Adrenal gland (tissue), 9 donors: ENCODE measurements at regions not wholly inside any gene's neighbourhood (a gene's known extent, or its start where the extent isn't known, plus 50 kb on each side); places are given as distances from the start of the nearest gene placed in this dataset.

Source experiments
- DNase-seq, 7 donors: peaks; one replicate each; pipeline ENCODE4 v3.0.0-alpha.2; 2019 to 2020
- H3K27ac ChIP-seq, 5 donors: fragments of 200-600 bp; sonication (generic) in 4 of 5; 1 replicate in 3 of 5; 2 replicates in 2 of 5; pipeline versions ENCODE4 v1.5.1 to v1.8.0; 2016 to 2020; ENCODE audit warnings: mild to moderate bottlenecking in 1 of 5
- H3K27me3 ChIP-seq: fragments of 200-600 bp; 2 replicates; pipeline ENCODE4 v1.8.0; 2021
- H3K36me3 ChIP-seq, 2 donors: fragments of 200-600 bp; replicated peaks in 1 of 2; 1 replicate in 1 of 2; 2 replicates in 1 of 2; pipeline versions ENCODE4 v1.5.1 to v1.8.0; 2018 to 2022
- H3K4me1 ChIP-seq, 2 donors: fragments of 200-600 bp; replicated peaks in 1 of 2; 1 replicate in 1 of 2; 2 replicates in 1 of 2; pipeline versions ENCODE4 v1.5.1 to v1.8.0; 2018 to 2021
- H3K4me3 ChIP-seq, 4 donors: fragments of 200-600 bp; sonication (generic) in 3 of 4; one replicate each; pipeline ENCODE4 v1.5.1; 2016 to 2018
- H3K9me3 ChIP-seq, 3 donors: fragments of 200-600 bp; sonication (generic) in 1 of 3; replicated peaks in 1 of 3; 1 replicate in 2 of 3; 2 replicates in 1 of 3; pipeline versions ENCODE4 v1.5.1 to v1.8.0; 2016 to 2021
- CTCF ChIP-seq, 6 experiments: fragments of 450-650 bp in 4 of 6; fragments of 200-600 bp in 2 of 6; sonication (generic) in 1 of 6; IDR thresholded peaks; 1 replicate in 5 of 6; 2 replicates in 1 of 6; pipeline versions ENCODE4 v1.5.1 to v1.8.0; 2016 to 2021; ENCODE audit warnings: antibody characterized with exemption in 6 of 6, mild to moderate bottlenecking in 2 of 6, moderate library complexity in 1 of 6
- POLR2A ChIP-seq, 2 donors: fragments of 450-650 bp; IDR thresholded peaks; one replicate each; pipeline ENCODE4 v1.6.1; 2017; ENCODE audit warnings: antibody characterized with exemption in 2 of 2, mild to moderate bottlenecking in 2 of 2, moderate library complexity in 1 of 2
- WGBS, 4 donors: extraction: QIAGEN DNeasy Blood & Tissue Kit in 2 of 4; methylation state at CpG; one replicate each; pipeline versions ENCODE4 v1.1.5 to v1.1.7; 2013 to 2017; 5-methylcytosine and 5-hydroxymethylcytosine counted together
- intact Hi-C, 2 donors: fragments of 100-400 bp; cut with DNase I; formaldehyde crosslinking; loops; one replicate each; pipeline versions ENCODE4 v1.14.1 to v1.15.0; 2022 to 2023
- donor health status: healthy with polysubstance abuse.
- donor health status: Bipolar disorder and iron deficiency.
- donor health status: DM: yes; HTN: yes; CAD: no.
- donor health status: DM: no; HTN: no; CAD: no.
- donor health status: DM: no; HTN: no; CAD: no.

GRCh38 chr2:129642526-129643043 is 336.9 kb upstream of the RAB6C start:
- TF ChIP-seq POLR2A (IDR thresholded peaks at IDR 0.05) (no peak), CTCF (IDR thresholded peaks at IDR 0.05) (no peak)
- DNase-seq: no peak
- intact Hi-C loops: no loop called here
- H3K9me3 ChIP-seq: no peaks in the 10 kb centered on the region
- H3K27me3 ChIP-seq: no peaks in the 10 kb centered on the region
- no peaks in the 10 kb centered on the region for H3K4me1 ChIP-seq
- no peaks in the 10 kb centered on the region for H3K36me3 ChIP-seq
- H3K27ac ChIP-seq: no peak overlapping the region
- H3K4me3 ChIP-seq: no peak overlapping the region
- WGBS, 4 donors: 65 to 73% (median 72%) methylated on average over 3 of the region's 3 CpGs

- DNase-seq: no peak
- Histone ChIP-seq H3K4me3 (no peak overlapping the region), H3K4me1 (no peaks in the 10 kb centered on the region), H3K27ac (no peak overlapping the region), H3K9me3 (no peaks in the 10 kb centered on the region), H3K27me3 (no peaks in the 10 kb centered on the region), H3K36me3 (no peaks in the 10 kb centered on the region)
- intact Hi-C loops: no loop called here
- WGBS, 4 donors: 69 to 94% (median 80%) methylated on average over 1 of the region's 1 CpG
- TF ChIP-seq POLR2A (IDR thresholded peaks at IDR 0.05): no peak
- no peak for TF ChIP-seq CTCF (IDR thresholded peaks at IDR 0.05)
Observed at GRCh38 chr2:129645335-129645734, 334.1 kb upstream of the RAB6C start.

- Histone ChIP-seq H3K27ac (no peak overlapping the region), H3K27me3 (no peaks in the 10 kb centered on the region), H3K36me3 (no peaks in the 10 kb centered on the region), H3K9me3 (no peaks in the 10 kb centered on the region), H3K4me1 (no peaks in the 10 kb centered on the region), H3K4me3 (no peak overlapping the region)
- TF ChIP-seq POLR2A (IDR thresholded peaks at IDR 0.05) (no peak), CTCF (IDR thresholded peaks at IDR 0.05) (no peak)
- 78 to 92% (median 88%) methylated on average over 3 to 6 of the region's 6 CpGs for WGBS, 4 donors
- intact Hi-C loops: no loop called here
- DNase-seq: no peak
Observed at GRCh38 chr2:129646107-129646506, 333.4 kb upstream of the RAB6C start.

- WGBS, 4 donors: 60 to 100% (median 66%) methylated on average over 1 to 2 of the region's 2 CpGs
- Histone ChIP-seq H3K9me3 (no peaks in the 10 kb centered on the region), H3K36me3 (no peaks in the 10 kb centered on the region), H3K27ac (no peak overlapping the region), H3K4me3 (no peak overlapping the region), H3K4me1 (no peaks in the 10 kb centered on the region), H3K27me3 (no peaks in the 10 kb centered on the region)
- intact Hi-C loops: no loop called here
- no peak for TF ChIP-seq POLR2A (IDR thresholded peaks at IDR 0.05)
- no peak for TF ChIP-seq CTCF (IDR thresholded peaks at IDR 0.05)
- no peak for DNase-seq
Observed at GRCh38 chr2:129653246-129653645, 326.2 kb upstream of the RAB6C start.
